T-helper 2 cell treated with Interferon-gamma antibody and Interleukin-4, amounts not matched to agents 5 μg/mL and 100 μg/mL, for 36 hours (primary cell): ENCODE measurements at regions not wholly inside any gene's neighbourhood (a gene's known extent, or its start where the extent isn't known, plus 50 kb on each side); places are given as distances from the start of the nearest gene placed in this dataset.

Experiments
- DNase-seq: peaks from one replicate; pipeline ENCODE4 v3.0.0; 2021; ENCODE audit warnings: low spot score
- H3K27ac Mint-ChIP-seq: one replicate; pipeline ENCODE4 v1.8.0; 2021; ENCODE audit warnings: mild to moderate bottlenecking, mixed read lengths
- H3K27me3 Mint-ChIP-seq: one replicate; pipeline ENCODE4 v1.8.0; 2021; ENCODE audit warnings: low read depth, mixed read lengths
- H3K36me3 Mint-ChIP-seq: one replicate; pipeline ENCODE4 v1.8.0; 2021; ENCODE audit warnings: low read depth, mixed read lengths
- H3K4me1 Mint-ChIP-seq: one replicate; pipeline ENCODE4 v1.8.0; 2021; ENCODE audit warnings: low read depth, mixed read lengths
- H3K4me3 Mint-ChIP-seq: one replicate; pipeline ENCODE4 v1.8.0; 2022; ENCODE audit warnings: mild to moderate bottlenecking, moderate library complexity, mixed read lengths
- H3K9me3 Mint-ChIP-seq: one replicate; pipeline ENCODE4 v1.8.0; 2021; ENCODE audit warnings: mixed read lengths

GRCh38 chr10:44068716-44069482 lies 316.0 kb downstream of the CXCL12 start:
- no peak overlapping the region for H3K27ac Mint-ChIP-seq
- H3K27me3 Mint-ChIP-seq, result no peaks in the 10 kb centered on the region
- no peaks in the 10 kb centered on the region for H3K36me3 Mint-ChIP-seq

DNA sequence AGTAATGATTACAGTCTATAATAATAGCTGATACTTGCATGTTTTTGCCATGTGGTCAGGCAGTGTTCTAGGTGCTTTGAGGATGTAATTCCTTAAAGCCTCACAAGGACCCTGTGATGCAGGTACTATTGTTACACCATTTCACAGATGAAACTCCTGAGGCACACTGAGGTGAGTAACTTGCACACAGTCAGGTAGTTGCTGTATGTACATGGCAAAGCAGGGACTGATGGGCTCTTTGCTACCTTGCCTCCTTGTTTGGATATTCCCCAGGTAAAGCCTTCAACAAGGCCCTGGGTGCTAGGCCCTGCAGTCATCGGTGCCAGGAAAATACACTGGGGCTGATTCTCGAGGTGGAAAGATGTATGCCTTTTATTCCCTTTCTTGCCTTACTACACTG lies 317.5 kb downstream of the CXCL12 start:
- Mint-ChIP-seq H3K4me1 (no peaks in the 10 kb centered on the region), H3K27me3 (no peaks in the 10 kb centered on the region), H3K27ac (no peak overlapping the region), H3K4me3 (no peak overlapping the region), H3K36me3 (no peaks in the 10 kb centered on the region), H3K9me3 (no peaks in the 10 kb centered on the region)
- DNase-seq, result no peak

More at GRCh38 chr10:44068716-44069482, 316.0 kb downstream of the CXCL12 start:
- Mint-ChIP-seq H3K4me1 (no peaks in the 10 kb centered on the region), H3K4me3 (no peak overlapping the region), H3K9me3 (no peaks in the 10 kb centered on the region)
- no peak for DNase-seq

- H3K4me1 Mint-ChIP-seq, result no peaks in the 10 kb centered on the region
- H3K27ac Mint-ChIP-seq, result no peak overlapping the region
- DNase-seq, result no peak
- H3K4me3 Mint-ChIP-seq, result no peak overlapping the region
- no peaks in the 10 kb centered on the region for H3K9me3 Mint-ChIP-seq
- no peaks in the 10 kb centered on the region for H3K36me3 Mint-ChIP-seq
- no peaks in the 10 kb centered on the region for H3K27me3 Mint-ChIP-seq
These were observed 318.2 kb downstream of the CXCL12 start for GRCh38 chr10:44066527-44067255.

- no peaks in the 10 kb centered on the region for H3K9me3 Mint-ChIP-seq
- H3K36me3 Mint-ChIP-seq, result no peaks in the 10 kb centered on the region
- no peaks in the 10 kb centered on the region for H3K27me3 Mint-ChIP-seq
- no peak for DNase-seq
- no peaks in the 10 kb centered on the region for H3K4me1 Mint-ChIP-seq
- H3K4me3 Mint-ChIP-seq, result no peak overlapping the region
- H3K27ac Mint-ChIP-seq, result no peak overlapping the region
These were observed 318.9 kb downstream of the CXCL12 start for GRCh38 chr10:44065788-44066526.

GRCh38 chr10:44064987-44065787 lies 319.7 kb downstream of the CXCL12 start:
- Mint-ChIP-seq H3K27me3 (no peaks in the 10 kb centered on the region), H3K4me3 (no peak overlapping the region), H3K36me3 (no peaks in the 10 kb centered on the region), H3K9me3 (no peaks in the 10 kb centered on the region), H3K27ac (no peak overlapping the region), H3K4me1 (no peaks in the 10 kb centered on the region)
- no peak for DNase-seq

DNA sequence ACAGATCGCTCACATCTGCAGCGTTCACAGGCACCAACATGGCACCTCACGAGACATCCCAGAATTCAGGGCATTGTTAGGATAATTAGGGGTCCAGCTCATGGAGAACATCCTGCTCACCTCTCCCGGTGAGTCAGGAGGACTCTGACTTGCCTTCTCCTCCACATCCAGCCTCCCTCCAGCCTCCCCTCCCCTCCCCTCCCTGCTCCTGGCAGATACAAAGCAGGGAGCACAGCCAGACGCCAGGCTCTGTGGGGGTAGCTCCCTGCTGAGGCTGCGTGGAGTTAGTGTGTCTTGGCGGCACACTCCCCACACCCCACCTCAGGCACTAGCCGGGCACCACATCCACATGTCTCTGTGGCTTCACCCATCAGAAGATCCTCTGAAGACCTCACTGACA lies 320.6 kb downstream of the CXCL12 start:
- Mint-ChIP-seq H3K9me3 (no peaks in the 10 kb centered on the region), H3K4me1 (no peaks in the 10 kb centered on the region), H3K27ac (no peak overlapping the region), H3K36me3 (no peaks in the 10 kb centered on the region), H3K27me3 (no peaks in the 10 kb centered on the region), H3K4me3 (no peak overlapping the region)
- no peak for DNase-seq

DNA sequence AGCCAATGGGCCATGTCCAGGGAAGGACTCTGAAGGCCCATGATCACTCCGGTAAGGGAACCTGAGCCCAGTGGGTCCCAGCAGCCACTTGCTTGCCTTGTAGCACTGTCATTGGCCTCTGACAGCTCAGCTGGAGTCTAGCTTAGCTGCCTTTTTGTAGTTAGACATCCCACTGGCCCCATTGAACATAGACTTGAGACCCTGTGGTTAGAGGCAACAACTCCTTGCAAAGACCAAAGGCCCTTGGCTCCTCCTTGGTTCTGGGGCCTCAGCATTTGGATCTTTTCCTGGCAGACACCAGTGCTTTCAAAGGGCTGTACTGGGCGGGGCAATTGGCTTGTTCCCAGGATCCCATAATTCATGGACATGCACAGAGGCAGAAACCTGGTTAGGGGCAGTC lies 321.2 kb downstream of the CXCL12 start:
- Mint-ChIP-seq H3K27me3 (no peaks in the 10 kb centered on the region), H3K36me3 (no peaks in the 10 kb centered on the region), H3K9me3 (no peaks in the 10 kb centered on the region), H3K4me1 (no peaks in the 10 kb centered on the region), H3K27ac (no peak overlapping the region), H3K4me3 (no peak overlapping the region)
- no peak for DNase-seq

DNA sequence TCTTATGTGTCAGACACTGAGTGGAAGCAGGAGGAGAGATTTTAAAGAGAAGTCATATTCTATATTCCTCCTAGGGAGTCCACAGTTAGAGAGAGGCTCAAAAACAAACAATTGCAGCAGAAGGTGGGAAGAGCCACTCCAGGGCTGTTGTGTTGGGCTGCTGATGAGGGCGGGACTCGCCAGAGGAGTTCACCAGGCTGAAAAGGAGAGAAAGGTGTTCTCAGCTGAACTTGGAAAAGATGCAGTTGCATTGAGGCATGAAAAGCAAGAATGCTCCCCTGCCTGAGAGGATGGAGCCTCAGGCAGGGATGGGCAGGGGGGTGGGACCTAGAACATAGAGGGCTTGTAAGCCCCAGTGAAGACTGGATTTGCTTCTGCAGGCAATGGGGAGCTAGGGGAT lies 324.2 kb downstream of the CXCL12 start:
- H3K9me3 Mint-ChIP-seq, result no peaks in the 10 kb centered on the region
- H3K27ac Mint-ChIP-seq, result no peak overlapping the region
- no peaks in the 10 kb centered on the region for H3K36me3 Mint-ChIP-seq
- DNase-seq, result no peak
- H3K27me3 Mint-ChIP-seq, result no peaks in the 10 kb centered on the region
- H3K4me3 Mint-ChIP-seq, result no peak overlapping the region
- no peaks in the 10 kb centered on the region for H3K4me1 Mint-ChIP-seq

DNA sequence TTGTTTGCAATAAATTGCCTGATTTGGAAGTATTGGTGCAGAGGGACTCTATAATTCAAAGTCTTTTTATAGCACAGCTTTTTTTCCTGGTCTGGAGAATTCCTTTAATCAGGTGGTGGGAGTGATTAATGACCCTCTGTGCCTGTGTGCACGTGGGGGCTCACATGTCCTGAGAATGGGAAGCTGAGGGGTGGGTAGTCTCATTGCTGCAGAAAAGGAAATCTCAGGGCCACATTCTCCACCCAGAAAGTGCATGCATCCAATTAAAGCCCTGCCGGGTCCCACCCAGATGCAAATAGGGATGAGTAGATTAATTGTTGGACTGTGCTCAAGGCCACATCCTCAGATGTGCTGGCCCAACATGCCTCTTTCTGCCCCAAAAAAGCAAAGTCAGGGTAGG lies 324.7 kb downstream of the CXCL12 start:
- Mint-ChIP-seq H3K27me3 (no peaks in the 10 kb centered on the region), H3K36me3 (no peaks in the 10 kb centered on the region), H3K27ac (no peak overlapping the region), H3K9me3 (no peaks in the 10 kb centered on the region), H3K4me1 (no peaks in the 10 kb centered on the region), H3K4me3 (no peak overlapping the region)
- no peak for DNase-seq

DNA sequence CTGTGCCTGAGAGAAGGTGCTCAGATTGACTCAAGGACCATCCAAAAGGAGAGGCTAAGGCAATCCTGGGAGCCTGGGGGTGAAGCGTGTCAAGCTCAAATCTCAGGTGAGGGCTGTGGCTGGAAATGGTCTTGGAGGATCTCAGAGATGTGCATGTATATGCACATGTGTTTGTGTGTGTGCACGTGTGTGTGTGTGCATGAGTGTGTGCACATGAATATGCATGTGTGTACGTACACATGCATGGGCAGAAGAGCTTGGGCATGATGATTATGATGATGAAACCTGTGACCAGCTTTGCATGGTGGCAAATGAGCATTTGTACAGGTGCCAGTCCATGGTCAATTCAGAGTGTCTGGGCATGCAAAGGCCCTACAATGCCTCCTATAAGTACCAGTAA lies 326.6 kb downstream of the CXCL12 start:
- Mint-ChIP-seq H3K27me3 (no peaks in the 10 kb centered on the region), H3K4me3 (no peak overlapping the region), H3K27ac (no peak overlapping the region), H3K36me3 (no peaks in the 10 kb centered on the region), H3K4me1 (no peaks in the 10 kb centered on the region), H3K9me3 (no peaks in the 10 kb centered on the region)
- DNase-seq, result no peak

DNA sequence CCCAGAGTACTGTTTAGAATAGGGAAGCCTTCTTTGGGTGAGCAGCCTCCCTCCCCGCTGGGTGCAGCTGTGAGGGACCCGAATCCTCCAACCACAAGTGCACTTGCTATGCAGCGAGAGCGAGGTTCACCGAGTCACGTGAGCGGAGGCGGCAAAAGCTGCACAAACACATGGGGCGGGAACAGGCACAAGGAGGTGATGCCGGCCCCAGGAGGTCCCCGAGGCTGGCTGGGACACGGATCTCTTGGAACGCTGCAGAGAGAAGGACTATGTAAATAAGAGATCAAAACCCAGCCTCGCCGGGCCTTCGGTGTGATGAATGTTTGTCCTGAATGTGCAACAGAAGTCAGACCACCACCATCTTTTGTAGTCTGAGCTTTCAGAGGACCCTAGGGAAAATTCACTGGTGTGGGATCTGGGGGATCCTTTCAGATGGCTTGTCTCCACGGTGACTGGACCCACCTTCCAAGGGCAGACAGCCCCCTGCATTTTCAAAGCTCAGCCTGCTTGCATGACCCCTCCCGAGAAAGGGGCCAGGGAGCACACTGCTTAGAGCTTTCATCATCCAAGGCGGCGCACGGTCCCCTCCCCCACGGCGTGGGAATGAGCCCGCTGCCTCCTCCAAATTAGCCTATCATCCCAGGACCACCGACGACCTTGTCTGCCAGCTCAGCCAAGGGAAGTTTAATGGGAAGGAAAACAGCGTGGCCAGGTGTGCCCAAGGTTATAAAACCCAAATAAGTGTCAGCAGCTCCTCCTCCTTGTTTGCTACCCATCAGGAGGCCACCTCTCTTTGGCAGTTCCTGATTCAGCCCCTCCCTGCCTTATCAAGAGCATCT lies 327.7 kb downstream of the CXCL12 start:
- no peaks in the 10 kb centered on the region for H3K27me3 Mint-ChIP-seq

DNA sequence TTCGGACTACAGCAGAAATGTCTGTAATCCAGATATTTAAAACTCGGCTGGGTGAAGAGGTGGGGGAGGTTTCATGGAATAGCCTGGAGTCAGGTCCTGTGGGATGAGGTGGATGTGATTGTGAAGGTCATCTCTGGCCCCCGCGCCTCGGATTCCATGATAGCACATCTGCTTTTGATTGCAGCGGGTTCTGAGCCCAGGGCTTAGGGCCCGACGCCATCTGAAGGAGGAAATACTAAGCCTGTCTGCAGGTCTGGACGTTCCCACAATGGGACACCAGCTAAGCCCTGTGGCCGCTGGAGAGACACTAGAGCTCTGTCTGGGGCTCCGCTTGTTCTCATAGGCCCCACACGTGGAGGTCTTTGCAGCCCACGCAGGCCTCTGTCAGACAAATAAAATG lies 328.7 kb downstream of the CXCL12 start:
- no peaks in the 10 kb centered on the region for H3K9me3 Mint-ChIP-seq
- H3K4me3 Mint-ChIP-seq, result no peak overlapping the region
- no peaks in the 10 kb centered on the region for H3K36me3 Mint-ChIP-seq
- no peaks in the 10 kb centered on the region for H3K4me1 Mint-ChIP-seq
- DNase-seq, result no peak
- H3K27me3 Mint-ChIP-seq, result no peaks in the 10 kb centered on the region
- H3K27ac Mint-ChIP-seq, result no peak overlapping the region

More for the DNA sequence above, 327.7 kb downstream of the CXCL12 start:
- Mint-ChIP-seq H3K4me1 (no peaks in the 10 kb centered on the region), H3K36me3 (no peaks in the 10 kb centered on the region), H3K4me3 (no peak overlapping the region), H3K9me3 (no peaks in the 10 kb centered on the region), H3K27ac (no peak overlapping the region)
- no peak for DNase-seq

DNA sequence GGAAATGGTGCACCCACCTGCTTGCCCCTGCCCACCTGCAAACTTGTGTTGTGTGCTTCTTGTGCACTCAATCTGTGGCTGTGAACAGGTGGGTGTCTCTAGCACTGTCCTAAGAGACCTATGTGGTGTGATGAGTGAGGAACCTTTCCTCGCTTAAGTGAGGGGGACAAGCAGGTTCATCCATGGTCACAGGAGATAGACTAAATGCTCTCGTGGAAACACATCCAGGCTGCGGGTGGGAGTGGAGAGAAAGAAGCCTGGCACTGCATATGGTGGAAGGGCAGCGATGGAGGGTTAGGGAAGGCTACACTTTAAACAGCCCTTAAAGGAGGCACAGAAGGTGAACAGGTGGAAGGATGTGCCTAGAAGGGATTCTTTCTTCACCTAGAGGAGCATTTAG lies 330.9 kb downstream of the CXCL12 start:
- Mint-ChIP-seq H3K36me3 (no peaks in the 10 kb centered on the region), H3K9me3 (no peaks in the 10 kb centered on the region), H3K27ac (no peak overlapping the region), H3K4me3 (no peak overlapping the region), H3K27me3 (no peaks in the 10 kb centered on the region), H3K4me1 (no peaks in the 10 kb centered on the region)
- DNase-seq, result no peak
